ENCODE measurements at regions not wholly inside any gene's neighbourhood (a gene's known extent, or its start where the extent isn't known, plus 50 kb on each side); places are given as distances from the start of the nearest gene placed in this dataset.

- no peak for DNase-seq
Measured at GRCh38 chr5:172588380-172588779, 52.7 kb upstream of the NEURL1B start.

- no peak for DNase-seq
Measured at GRCh38 chr5:172587061-172587405, 54.0 kb upstream of the NEURL1B start.

GRCh38 chr5:172586125-172587060 is 54.7 kb upstream of the NEURL1B start:
- no peak for DNase-seq

- DNase-seq: no peak
Measured at GRCh38 chr5:172585114-172585513, 55.9 kb upstream of the NEURL1B start.

- no peak for DNase-seq
Measured at GRCh38 chr5:172584638-172585037, 56.4 kb upstream of the NEURL1B start.

GRCh38 chr5:172583931-172584511 is 57.0 kb upstream of the NEURL1B start:
- DNase-seq: no peak

- DNase-seq: no peak
Measured at GRCh38 chr5:172582940-172583339, 58.1 kb upstream of the NEURL1B start.

GRCh38 chr5:172581315-172581714 is 59.7 kb upstream of the NEURL1B start:
- no peak for DNase-seq

GRCh38 chr5:172579403-172579990 is 61.6 kb upstream of the NEURL1B start:
- no peak for DNase-seq

- no peak for DNase-seq
Measured at GRCh38 chr5:172577267-172577909, 63.7 kb upstream of the NEURL1B start.

GRCh38 chr5:172575816-172576545 is 65.1 kb upstream of the NEURL1B start:
- no peak for DNase-seq

- DNase-seq: no peak
Measured at GRCh38 chr5:172575416-172575815, 65.6 kb upstream of the NEURL1B start.

- no peak for DNase-seq
Measured at GRCh38 chr5:172574871-172575223, 66.2 kb upstream of the NEURL1B start.

- no peak for DNase-seq
Measured at GRCh38 chr5:172573986-172574870, 66.8 kb upstream of the NEURL1B start.

- DNase-seq: no peak
Measured at GRCh38 chr5:172573120-172573882, 67.8 kb upstream of the NEURL1B start.

GRCh38 chr5:172572440-172572839 is 68.6 kb upstream of the NEURL1B start:
- DNase-seq: no peak

- DNase-seq: no peak
Measured at GRCh38 chr5:172571892-172572291, 69.2 kb upstream of the NEURL1B start.

GRCh38 chr5:172571413-172571812 is 69.7 kb upstream of the NEURL1B start:
- DNase-seq: no peak

GRCh38 chr5:172570594-172571334 is 70.3 kb upstream of the NEURL1B start:
- no peak for DNase-seq

GRCh38 chr5:172569861-172570558 is 71.1 kb upstream of the NEURL1B start:
- DNase-seq: no peak
